DOHH2 (cell line): ENCODE measurements at regions not wholly inside any gene's neighbourhood (a gene's known extent, or its start where the extent isn't known, plus 50 kb on each side); places are given as distances from the start of the nearest gene placed in this dataset.

Experiments used
- H3F3A ChIP-seq: fragments of 200-600 bp; sonication (generic), shearing (Covaris generic); 2 replicates; pipeline ENCODE4 v1.6.0; 2016; ENCODE audit warnings: antibody characterized with exemption, mild to moderate bottlenecking; ENCODE audit not compliant: control insufficient read depth, insufficient read depth
- H3K27ac ChIP-seq: fragments of 200-600 bp; sonication (generic); 2 replicates; pipeline ENCODE4 v1.5.1; 2014; ENCODE audit warnings: low read depth, mild to moderate bottlenecking, low read length, moderate library complexity
- H3K27me3 ChIP-seq: fragments of 200-600 bp; sonication (generic); 2 replicates; pipeline ENCODE4 v1.6.1; 2014; ENCODE audit warnings: mild to moderate bottlenecking, low read length, mixed read lengths; ENCODE audit not compliant: control insufficient read depth
- H3K36me3 ChIP-seq: fragments of 200-600 bp; sonication (generic); 2 replicates; pipeline ENCODE4 v1.6.1; 2014; ENCODE audit warnings: mild to moderate bottlenecking, low read length, moderate library complexity, mixed read lengths; ENCODE audit not compliant: control insufficient read depth
- H3K4me1 ChIP-seq: fragments of 200-600 bp; sonication (generic); 2 replicates; pipeline ENCODE4 v1.6.1; 2014; ENCODE audit warnings: mild to moderate bottlenecking, low read length, mixed read lengths; ENCODE audit not compliant: control insufficient read depth
- H3K4me2 ChIP-seq: fragments of 200-600 bp; sonication (generic); 2 replicates; pipeline ENCODE4 v1.6.0; 2014; ENCODE audit warnings: mild to moderate bottlenecking, low read length, moderate library complexity
- H3K4me3 ChIP-seq: fragments of 200-600 bp; sonication (generic); 2 replicates; pipeline ENCODE4 v1.5.1; 2014; ENCODE audit warnings: mild to moderate bottlenecking, low read length, mixed read lengths
- H3K79me2 ChIP-seq: fragments of 200-600 bp; sonication (generic); 2 replicates; pipeline ENCODE4 v1.6.1; 2014; ENCODE audit warnings: mild to moderate bottlenecking, low read length, mixed read lengths; ENCODE audit not compliant: control insufficient read depth
- H3K9me2 ChIP-seq: fragments of 200-600 bp; sonication (generic); replicated peaks from 2 replicates; pipeline ENCODE4 v1.6.1; 2014; ENCODE audit warnings: mild to moderate bottlenecking, low read length, mixed read lengths; ENCODE audit not compliant: control insufficient read depth
- H3K9me3 ChIP-seq: fragments of 200-600 bp; sonication (generic); 2 replicates; pipeline ENCODE4 v1.6.1; 2014; ENCODE audit warnings: antibody characterized with exemption, low read length, mixed read lengths; ENCODE audit not compliant: control insufficient read depth, insufficient read depth
- H4K20me1 ChIP-seq: fragments of 200-600 bp; sonication (generic); 2 replicates; pipeline ENCODE4 v1.6.0; 2014; ENCODE audit warnings: low read depth, mild to moderate bottlenecking, antibody characterized with exemption, low read length, moderate library complexity; ENCODE audit not compliant: control insufficient read depth, insufficient read depth
- EZH2phosphoT487 ChIP-seq: fragments of 200-600 bp; sonication (generic); IDR thresholded peaks from 2 replicates; pipeline ENCODE4 v1.6.1; 2017; ENCODE audit warnings: borderline replicate concordance, mild to moderate bottlenecking, antibody characterized with exemption, low read length, moderate library complexity, mixed read lengths
- TF ChIP-seq, protein P1 (sequence below): fragments of 200-600 bp; sonication (generic); IDR thresholded peaks from one replicate; pipeline ENCODE4 v1.5.1; 2014; ENCODE audit warnings: antibody characterized with exemption, mild to moderate bottlenecking, low read depth, low read length; ENCODE audit not compliant: poor library complexity, severe bottlenecking

DNA sequence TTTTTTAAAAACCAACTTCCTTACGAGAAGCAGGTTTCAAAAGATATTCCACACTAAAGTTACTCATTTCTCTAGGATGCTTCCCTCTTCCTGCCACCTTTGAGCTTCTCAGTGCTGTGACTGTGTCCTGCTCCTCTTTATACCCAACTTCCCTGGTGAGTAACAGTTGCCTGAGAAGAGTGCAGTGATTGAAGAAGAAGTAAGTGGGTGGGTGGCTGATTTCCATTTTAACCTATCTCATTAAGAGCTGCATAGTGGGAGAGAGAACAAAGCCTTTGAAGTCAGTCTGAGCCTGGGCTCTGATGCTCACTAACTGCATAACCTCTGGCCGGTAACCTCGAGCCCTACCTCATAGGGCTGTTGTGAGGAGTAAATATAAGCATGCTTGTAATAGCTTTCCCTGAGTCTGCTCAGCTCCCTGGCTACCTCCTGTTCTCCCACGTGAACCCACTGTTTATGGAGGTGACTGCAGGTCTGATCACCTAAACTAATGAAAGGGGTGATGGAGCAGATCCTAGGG is 977.3 kb downstream of the UQCRFS1 start:
- no peak overlapping the region for H3K27ac ChIP-seq
- no peaks in the 10 kb centered on the region for H3F3A ChIP-seq
- no peak overlapping the region for H3K4me3 ChIP-seq
- H3K79me2 ChIP-seq: no peaks in the 10 kb centered on the region
- H3K36me3 ChIP-seq: no peaks in the 10 kb centered on the region
- no peaks in the 10 kb centered on the region for H3K9me2 ChIP-seq
- H3K4me2 ChIP-seq: no peak overlapping the region
- peaks cover 6% of the 10 kb centered on the region; the same call in 1 of the 2 replicates for H3K9me3 ChIP-seq
- no peaks in the 10 kb centered on the region for H3K27me3 ChIP-seq
- H3K4me1 ChIP-seq: no peaks in the 10 kb centered on the region
- H4K20me1 ChIP-seq: no peaks in the 10 kb centered on the region
- TF ChIP-seq, protein P1, sequence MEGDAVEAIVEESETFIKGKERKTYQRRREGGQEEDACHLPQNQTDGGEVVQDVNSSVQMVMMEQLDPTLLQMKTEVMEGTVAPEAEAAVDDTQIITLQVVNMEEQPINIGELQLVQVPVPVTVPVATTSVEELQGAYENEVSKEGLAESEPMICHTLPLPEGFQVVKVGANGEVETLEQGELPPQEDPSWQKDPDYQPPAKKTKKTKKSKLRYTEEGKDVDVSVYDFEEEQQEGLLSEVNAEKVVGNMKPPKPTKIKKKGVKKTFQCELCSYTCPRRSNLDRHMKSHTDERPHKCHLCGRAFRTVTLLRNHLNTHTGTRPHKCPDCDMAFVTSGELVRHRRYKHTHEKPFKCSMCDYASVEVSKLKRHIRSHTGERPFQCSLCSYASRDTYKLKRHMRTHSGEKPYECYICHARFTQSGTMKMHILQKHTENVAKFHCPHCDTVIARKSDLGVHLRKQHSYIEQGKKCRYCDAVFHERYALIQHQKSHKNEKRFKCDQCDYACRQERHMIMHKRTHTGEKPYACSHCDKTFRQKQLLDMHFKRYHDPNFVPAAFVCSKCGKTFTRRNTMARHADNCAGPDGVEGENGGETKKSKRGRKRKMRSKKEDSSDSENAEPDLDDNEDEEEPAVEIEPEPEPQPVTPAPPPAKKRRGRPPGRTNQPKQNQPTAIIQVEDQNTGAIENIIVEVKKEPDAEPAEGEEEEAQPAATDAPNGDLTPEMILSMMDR: no peak
- TF ChIP-seq EZH2phosphoT487: no peak

- Histone ChIP-seq H3K27ac (no peak overlapping the region), H3K36me3 (no peaks in the 10 kb centered on the region), H3K9me3 (peaks cover 6% of the 10 kb centered on the region; the same call in 1 of the 2 replicates), H3F3A (no peaks in the 10 kb centered on the region), H4K20me1 (no peaks in the 10 kb centered on the region), H3K4me3 (no peak overlapping the region), H3K27me3 (no peaks in the 10 kb centered on the region), H3K79me2 (no peaks in the 10 kb centered on the region), H3K4me2 (no peak overlapping the region), H3K9me2 (no peaks in the 10 kb centered on the region), H3K4me1 (no peaks in the 10 kb centered on the region)
- no peak for TF ChIP-seq EZH2phosphoT487
- TF ChIP-seq, protein P1: no peak
Observed at GRCh38 chr19:28234637-28235036, 978.3 kb downstream of the UQCRFS1 start.

GRCh38 chr19:28228854-28229253 is 984.1 kb downstream of the UQCRFS1 start:
- no peaks in the 10 kb centered on the region for H3K4me1 ChIP-seq
- H3K79me2 ChIP-seq: no peaks in the 10 kb centered on the region
- H4K20me1 ChIP-seq: no peaks in the 10 kb centered on the region
- no peaks in the 10 kb centered on the region for H3K9me3 ChIP-seq
- TF ChIP-seq EZH2phosphoT487: no peak
- TF ChIP-seq, protein P1: no peak
- H3K4me3 ChIP-seq: no peak overlapping the region
- H3K27ac ChIP-seq: no peak overlapping the region
- H3K36me3 ChIP-seq: no peaks in the 10 kb centered on the region
- no peak overlapping the region for H3K4me2 ChIP-seq
- H3K9me2 ChIP-seq: no peaks in the 10 kb centered on the region
- no peaks in the 10 kb centered on the region for H3K27me3 ChIP-seq
- H3F3A ChIP-seq: no peaks in the 10 kb centered on the region

GRCh38 chr19:28224441-28224840 is 988.5 kb downstream of the UQCRFS1 start:
- TF ChIP-seq, protein P1: no peak
- TF ChIP-seq EZH2phosphoT487: no peak
- no peak overlapping the region for H3K27ac ChIP-seq
- H4K20me1 ChIP-seq: no peaks in the 10 kb centered on the region
- H3K79me2 ChIP-seq: no peaks in the 10 kb centered on the region
- no peaks in the 10 kb centered on the region for H3K9me2 ChIP-seq
- no peaks in the 10 kb centered on the region for H3K4me1 ChIP-seq
- no peaks in the 10 kb centered on the region for H3K27me3 ChIP-seq
- no peaks in the 10 kb centered on the region for H3F3A ChIP-seq
- H3K9me3 ChIP-seq: no peaks in the 10 kb centered on the region
- no peak overlapping the region for H3K4me2 ChIP-seq
- no peaks in the 10 kb centered on the region for H3K36me3 ChIP-seq
- no peak overlapping the region for H3K4me3 ChIP-seq
